GM20000 (cell line): ENCODE measurements at regions not wholly inside any gene's neighbourhood (a gene's known extent, or its start where the extent isn't known, plus 50 kb on each side); places are given as distances from the start of the nearest gene placed in this dataset.
"Not testable (repeated sequence)": the region's sequence is repeated elsewhere in the genome, so short reads cannot be mapped to it uniquely, and the experiment has no call there.

Experiments used
- DNase-seq: peaks from one replicate; pipeline ENCODE4 v3.0.0; 2012; ENCODE audit warnings: low spot score
- CTCF ChIP-seq: IDR thresholded peaks from 2 replicates; pipeline ENCODE4 v1.5.1; 2012; ENCODE audit warnings: mild to moderate bottlenecking, control low read depth; ENCODE audit errors: extremely low read depth, missing control alignments

- no peak for TF ChIP-seq CTCF
- no peak for DNase-seq
Observed at GRCh38 chr2:230634146-230634545, 78.5 kb upstream of the CAB39 start.

- DNase-seq: not testable (repeated sequence)
Observed at GRCh38 chr2:230634721-230635313, 77.8 kb upstream of the CAB39 start.

- TF ChIP-seq CTCF: no peak
- DNase-seq: no peak
Observed at GRCh38 chr2:230636684-230637271, 75.9 kb upstream of the CAB39 start.

DNA sequence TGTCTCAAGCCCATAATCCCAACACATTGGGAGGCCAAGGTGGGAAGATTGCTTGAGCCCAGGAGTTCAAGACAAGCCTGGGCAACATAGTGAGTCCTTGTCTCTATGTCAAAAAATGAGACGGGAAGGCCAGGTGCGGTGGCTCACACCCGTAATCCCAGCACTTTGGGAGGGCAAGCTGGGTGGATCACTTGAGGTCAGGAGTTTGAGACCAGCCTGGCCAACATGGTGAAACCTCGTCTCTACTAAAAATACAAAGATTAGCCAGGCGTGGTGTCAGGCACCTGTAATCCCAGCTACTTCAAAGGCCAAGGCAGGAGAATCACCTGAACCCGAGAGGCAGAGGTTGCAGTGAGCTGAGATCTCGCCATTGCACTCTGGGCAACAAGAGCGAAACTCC, 75.2 kb upstream of the CAB39 start:
- not testable (repeated sequence) for DNase-seq

DNA sequence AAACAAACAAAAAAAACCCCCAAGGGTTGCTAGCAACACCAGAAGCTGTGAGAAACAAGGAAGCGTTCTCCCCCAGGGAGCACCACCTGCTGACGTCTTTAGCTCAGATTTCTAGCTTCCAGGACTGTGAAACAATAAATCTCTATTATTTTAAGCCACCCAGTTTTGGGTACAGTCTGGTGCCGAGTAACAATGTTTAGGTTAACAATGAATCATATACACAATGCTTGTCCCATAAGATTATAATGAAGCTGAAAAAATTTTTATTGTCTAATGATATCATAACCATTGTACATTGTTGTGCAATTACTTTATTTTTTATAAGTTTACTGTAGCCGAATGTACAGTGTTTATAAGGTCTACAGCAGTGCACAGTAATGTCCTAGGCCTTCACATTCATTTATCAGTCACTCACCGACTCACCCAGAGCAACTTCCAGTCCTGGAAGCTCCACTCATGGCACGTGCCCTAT, 72.1 kb upstream of the CAB39 start:
- TF ChIP-seq CTCF: no peak
- DNase-seq: no peak

GRCh38 chr2:230642966-230643365, 69.7 kb upstream of the CAB39 start:
- DNase-seq: no peak
- no peak for TF ChIP-seq CTCF

DNA sequence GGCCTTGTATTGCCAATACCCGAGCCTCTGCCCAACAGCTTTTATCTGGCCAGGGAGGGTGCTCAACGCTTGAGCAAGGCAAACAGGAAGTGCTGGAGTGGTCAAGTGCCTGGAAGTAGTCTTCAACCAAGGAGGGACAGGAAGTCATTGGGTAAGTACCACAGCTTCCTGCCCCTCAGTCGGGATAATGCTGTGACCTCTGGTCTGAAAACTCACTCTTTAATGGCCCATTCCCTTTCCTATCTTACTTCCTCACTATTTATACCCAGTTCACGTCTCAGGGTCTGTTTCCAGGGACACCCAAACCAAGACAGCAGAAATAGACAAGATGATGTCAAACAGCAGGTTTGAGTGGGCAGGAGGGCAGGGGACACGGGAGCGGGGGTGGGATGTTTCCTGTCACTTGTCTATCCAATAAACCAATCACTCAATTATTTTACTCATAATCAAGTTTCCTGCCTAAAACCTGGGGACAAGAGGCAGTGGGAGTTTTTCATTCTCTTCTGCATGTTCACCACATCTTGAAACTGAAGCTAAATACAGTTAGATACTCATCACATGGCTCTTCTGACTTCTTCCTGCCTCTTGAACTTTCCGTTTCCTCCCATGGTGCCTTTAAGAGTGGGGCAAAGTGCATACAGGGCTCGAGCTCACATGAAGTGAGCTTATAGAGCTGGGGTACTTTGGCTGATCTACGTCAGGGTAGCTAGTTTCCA, 68.9 kb upstream of the CAB39 start:
- peak; percentile 61 for DNase-seq
- TF ChIP-seq CTCF: no peak

- TF ChIP-seq CTCF: no peak
Observed at GRCh38 chr2:230644356-230644935, 68.2 kb upstream of the CAB39 start.

More at GRCh38 chr2:230644356-230644935, 68.2 kb upstream of the CAB39 start:
- DNase-seq: no peak
